ENCODE measurements at regions not wholly inside any gene's neighbourhood (a gene's known extent, or its start where the extent isn't known, plus 50 kb on each side); places are given as distances from the start of the nearest gene placed in this dataset.
"Not testable (repeated sequence)": the region's sequence is repeated elsewhere in the genome, so short reads cannot be mapped to it uniquely, and the experiment has no call there.

GRCh38 chr11:112616327-112617097, 344.7 kb upstream of the NCAM1 start:
- DNase-seq, result no peak

GRCh38 chr11:112617098-112617425, 344.2 kb upstream of the NCAM1 start:
- DNase-seq, result no peak

GRCh38 chr11:112617977-112618826, 343.0 kb upstream of the NCAM1 start:
- no peak for DNase-seq

GRCh38 chr11:112619106-112619505, 342.1 kb upstream of the NCAM1 start:
- DNase-seq, result no peak

- DNase-seq, result no peak
Measured at GRCh38 chr11:112620621-112621394, 340.4 kb upstream of the NCAM1 start.

- DNase-seq, result no peak
Measured at GRCh38 chr11:112623057-112623456, 338.2 kb upstream of the NCAM1 start.

GRCh38 chr11:112624431-112624830, 336.8 kb upstream of the NCAM1 start:
- DNase-seq, result no peak

- DNase-seq, result not testable (repeated sequence)
Measured at GRCh38 chr11:112624971-112625370, 336.2 kb upstream of the NCAM1 start.

GRCh38 chr11:112625814-112626213, 335.4 kb upstream of the NCAM1 start:
- no peak for DNase-seq

GRCh38 chr11:112626731-112627130, 334.5 kb upstream of the NCAM1 start:
- DNase-seq, result no peak

GRCh38 chr11:112627588-112628045, 333.6 kb upstream of the NCAM1 start:
- DNase-seq, result no peak

GRCh38 chr11:112628676-112629075, 332.5 kb upstream of the NCAM1 start:
- no peak for DNase-seq

- DNase-seq, result no peak
Measured at GRCh38 chr11:112630496-112630895, 330.7 kb upstream of the NCAM1 start.

GRCh38 chr11:112631333-112631732, 329.9 kb upstream of the NCAM1 start:
- no peak for DNase-seq

GRCh38 chr11:112632866-112633505, 328.2 kb upstream of the NCAM1 start:
- no peak for DNase-seq

GRCh38 chr11:112634551-112634950, 326.7 kb upstream of the NCAM1 start:
- peak in 2 of 3 donors; percentile 34 to 58 for DNase-seq

GRCh38 chr11:112634995-112635737, 326.1 kb upstream of the NCAM1 start:
- no peak for DNase-seq

- DNase-seq, result peak in 2 of 3 donors; percentile 49 to 72
Measured at GRCh38 chr11:112637076-112637475, 324.1 kb upstream of the NCAM1 start.

GRCh38 chr11:112637876-112638275, 323.3 kb upstream of the NCAM1 start:
- no peak for DNase-seq

- DNase-seq, result no peak
Measured at GRCh38 chr11:112639469-112639868, 321.8 kb upstream of the NCAM1 start.

- no peak for DNase-seq
Measured at GRCh38 chr11:112643416-112643815, 317.8 kb upstream of the NCAM1 start.

All from muscle of back (tissue), 3 donors.